ENCODE measurements at regions not wholly inside any gene's neighbourhood (a gene's known extent, or its start where the extent isn't known, plus 50 kb on each side); places are given as distances from the start of the nearest gene placed in this dataset.

GRCh38 chr11:134764367-134764766 lies 352.3 kb upstream of the B3GAT1 start:
- TF ChIP-seq NR1H2 (CRISPR knock-in tag; IDR thresholded peaks at IDR 0.05; ENCODE audit: borderline replicate concordance, low read depth) (no peak), ZSCAN5A (CRISPR knock-in tag; IDR thresholded peaks at IDR 0.05; ENCODE audit: borderline replicate concordance) (no peak), NFIC (IDR thresholded peaks at IDR 0.05; ENCODE audit: low read length) (no peak), ZFP37 (CRISPR knock-in tag; IDR thresholded peaks at IDR 0.05; ENCODE audit: borderline replicate concordance) (no peak), ZBTB7B (CRISPR knock-in tag; IDR thresholded peaks at IDR 0.05) (no peak), POLR2AphosphoS5 (IDR thresholded peaks at IDR 0.05; ENCODE audit: low read depth, low read length) (no peak), KLF16 (CRISPR knock-in tag; IDR thresholded peaks at IDR 0.05) (no peak), TARDBP (CRISPR knock-in tag; IDR thresholded peaks at IDR 0.05) (no peak)
